B cell (primary cell): ENCODE measurements at regions not wholly inside any gene's neighbourhood (a gene's known extent, or its start where the extent isn't known, plus 50 kb on each side); places are given as distances from the start of the nearest gene placed in this dataset.

Experiments
- ATAC-seq: fragments of 200-7000 bp; cut with Tn5 transposase; one replicate; pipeline ENCODE4 v1.10.0; 2021; ENCODE audit warnings: low read depth, mild to moderate bottlenecking, moderate number of reproducible peaks, moderate library complexity
- CTCF ChIA-PET: fragments of 350-600 bp; sonication (Branson Sonifier 250); formaldehyde crosslinking; loops from one replicate; lab custom pipeline; 2021; ENCODE audit warnings: antibody characterized with exemption, inconsistent platforms; lab: Charles Lee
- POLR2A ChIA-PET: fragments of 350-600 bp; sonication (Branson Sonifier 250); formaldehyde crosslinking; loops from one replicate; lab custom pipeline; 2021; ENCODE audit warnings: antibody characterized with exemption; lab: Charles Lee
- DNase-seq: peaks from one replicate; pipeline ENCODE4 v3.0.0; 2013
- H2AFZ ChIP-seq: 2 replicates; pipeline ENCODE4 v1.6.1; 2012; ENCODE audit warnings: mild to moderate bottlenecking, low read depth, low read length; ENCODE audit not compliant: insufficient read depth, poor library complexity, severe bottlenecking
- H3K27ac ChIP-seq, 2 donors: 1 replicate in 1 of 2; 2 replicates in 1 of 2; pipeline ENCODE4 v1.5.1; 2012 to 2013; ENCODE audit warnings: low read length in 2 of 2, mild to moderate bottlenecking in 2 of 2, moderate library complexity in 1 of 2
- H3K27me3 ChIP-seq, 4 experiments: fragments of 200-600 bp in 1 of 4; sonication (generic) in 1 of 4; replicated peaks in 1 of 4; 1 replicate in 2 of 4; 2 replicates in 2 of 4; pipeline versions ENCODE4 v1.6.1 to v1.7.0; 2013 to 2016; ENCODE audit warnings: low read length in 3 of 4, mild to moderate bottlenecking in 2 of 4, mixed read lengths in 1 of 4, moderate library complexity in 1 of 4; ENCODE audit not compliant: insufficient read depth in 4 of 4, control insufficient read depth in 3 of 4; ENCODE audit errors: control extremely low read depth in 1 of 4
- H3K36me3 ChIP-seq, 2 experiments: replicated peaks in 1 of 2; 1 replicate in 1 of 2; 2 replicates in 1 of 2; pipeline versions ENCODE4 v1.6.1 to v1.7.1; 2013; ENCODE audit warnings: low read length in 1 of 2; ENCODE audit not compliant: insufficient read depth in 2 of 2, control insufficient read depth in 1 of 2; ENCODE audit errors: control extremely low read depth in 1 of 2, extremely low read depth in 1 of 2
- H3K4me1 ChIP-seq, 2 donors: fragments of 200-600 bp in 1 of 2; sonication (generic) in 1 of 2; 1 replicate in 1 of 2; 2 replicates in 1 of 2; pipeline versions ENCODE4 v1.5.1 to v1.6.1; 2013 to 2017; ENCODE audit warnings: low read length in 2 of 2; ENCODE audit not compliant: control insufficient read depth in 2 of 2, insufficient read depth in 2 of 2
- H3K4me2 ChIP-seq: replicated peaks from 2 replicates; pipeline ENCODE3; 2012; ENCODE audit warnings: mild to moderate bottlenecking, low read depth, low read length; ENCODE audit not compliant: poor library complexity, severe bottlenecking
- H3K4me3 ChIP-seq, 5 experiments: fragments of 200-600 bp in 1 of 5; sonication (generic) in 1 of 5; 1 replicate in 3 of 5; 2 replicates in 2 of 5; pipeline versions ENCODE4 v1.5.1 to v1.7.0; 2011 to 2016; ENCODE audit warnings: low read length in 4 of 5, mild to moderate bottlenecking in 4 of 5, low read depth in 2 of 5, control low read depth in 1 of 5, moderate library complexity in 1 of 5; ENCODE audit not compliant: insufficient read depth in 1 of 5; ENCODE audit errors: control extremely low read depth in 1 of 5, extremely low read depth in 1 of 5
- H3K79me2 ChIP-seq: fragments of 200-600 bp; sonication (generic); one replicate; pipeline ENCODE4 v1.6.0; 2016; ENCODE audit warnings: low read length; ENCODE audit not compliant: control insufficient read depth, insufficient read depth
- H3K9ac ChIP-seq: fragments of 200-600 bp; sonication (generic); 2 replicates; pipeline ENCODE4 v1.6.1; 2017; ENCODE audit warnings: mild to moderate bottlenecking, low read length, moderate library complexity
- H3K9me3 ChIP-seq, 3 donors: one replicate each; pipeline versions ENCODE4 v1.6.1 to v1.7.1; 2013; ENCODE audit warnings: low read length in 2 of 3; ENCODE audit not compliant: control insufficient read depth in 2 of 3, insufficient read depth in 1 of 3; ENCODE audit errors: control extremely low read depth in 1 of 3
- H4K20me1 ChIP-seq: 2 replicates; pipeline ENCODE4 v1.6.0; 2012; ENCODE audit warnings: mild to moderate bottlenecking, low read length; ENCODE audit not compliant: insufficient read depth, control insufficient read depth, poor library complexity, severe bottlenecking
- H3K27ac Mint-ChIP-seq: one replicate; pipeline ENCODE4 v1.8.0; 2021; ENCODE audit warnings: mixed read lengths
- H3K27me3 Mint-ChIP-seq: one replicate; pipeline ENCODE4 v1.8.0; 2021; ENCODE audit warnings: mixed read lengths
- H3K4me1 Mint-ChIP-seq: one replicate; pipeline ENCODE4 v1.8.0; 2021; ENCODE audit warnings: mixed read lengths
- H3K4me3 Mint-ChIP-seq: one replicate; pipeline ENCODE4 v1.8.0; 2021; ENCODE audit warnings: mixed read lengths
- H3K9me3 Mint-ChIP-seq: one replicate; pipeline ENCODE4 v1.8.0; 2022; ENCODE audit warnings: mixed read lengths; ENCODE audit not compliant: insufficient read depth
- CTCF ChIP-seq: fragments of 200-600 bp; IDR thresholded peaks from one replicate; pipeline ENCODE4 v1.8.0; 2022; ENCODE audit warnings: antibody characterized with exemption, mild to moderate bottlenecking
- EZH2 ChIP-seq: IDR thresholded peaks from 2 replicates; pipeline ENCODE4 v1.6.1; 2012; ENCODE audit warnings: borderline replicate concordance, low read depth, mild to moderate bottlenecking, moderate library complexity, low read length; ENCODE audit not compliant: insufficient read depth, poor library complexity, severe bottlenecking
- WGBS: methylation state at CpG from one replicate; pipeline ENCODE4 v1.1.5; 2013; ENCODE audit warnings: missing lambda C conversion rate; ENCODE audit not compliant: insufficient coverage; 5-methylcytosine and 5-hydroxymethylcytosine counted together
- intact Hi-C: fragments of 100-400 bp; cut with micrococcal nuclease; formaldehyde crosslinking; loops from one replicate; pipeline ENCODE4 v1.10.0; 2022

- ATAC-seq (no peak), DNase-seq (no peak)
- Mint-ChIP-seq H3K9me3 (peaks cover 4% of the 10 kb centered on the region), H3K4me1 (no peaks in the 10 kb centered on the region), H3K27ac (no peak overlapping the region), H3K27me3 (no peaks in the 10 kb centered on the region), H3K4me3 (no peak overlapping the region)
- Histone ChIP-seq H3K9me3 (no peaks in the 10 kb centered on the region), H3K27me3 (no peaks in the 10 kb centered on the region), H3K27ac (no peak overlapping the region), H3K9ac (no peak overlapping the region), H3K4me3 (no peak overlapping the region), H3K4me1 (no peaks in the 10 kb centered on the region), H3K4me2 (no peak overlapping the region), H2AFZ (no peak overlapping the region), H3K36me3 (no peaks in the 10 kb centered on the region), H3K79me2 (no peaks in the 10 kb centered on the region), H4K20me1 (no peaks in the 10 kb centered on the region)
- POLR2A ChIA-PET = no interaction called here
- CTCF ChIA-PET = no interaction called here
- intact Hi-C loops = no loop called here
- TF ChIP-seq CTCF = no peak
- no peak for TF ChIP-seq EZH2
- no CpG with 5 or more reads among the region's 1 CpG for WGBS
These were observed 412.5 kb downstream of the MMUT start for GRCh38 chr6:49050584-49050983.

- no peak for ATAC-seq
- Histone ChIP-seq H3K36me3 (no peaks in the 10 kb centered on the region), H3K27ac (no peak overlapping the region), H3K4me1 (no peaks in the 10 kb centered on the region), H3K4me2 (no peak overlapping the region), H3K79me2 (no peaks in the 10 kb centered on the region), H3K4me3 (no peak overlapping the region), H4K20me1 (no peaks in the 10 kb centered on the region), H3K27me3 (no peaks in the 10 kb centered on the region), H3K9ac (no peak overlapping the region), H3K9me3 (no peaks in the 10 kb centered on the region), H2AFZ (no peak overlapping the region)
- WGBS = no CpG with 5 or more reads among the region's 2 CpGs
- H3K27ac Mint-ChIP-seq = no peak overlapping the region
- TF ChIP-seq EZH2 = no peak
- TF ChIP-seq CTCF = no peak
- no peaks in the 10 kb centered on the region for H3K27me3 Mint-ChIP-seq
- H3K9me3 Mint-ChIP-seq = peaks cover 5% of the 10 kb centered on the region
- intact Hi-C loops = no loop called here
- DNase-seq = no peak
- CTCF ChIA-PET = no interaction called here
- H3K4me1 Mint-ChIP-seq = no peaks in the 10 kb centered on the region
- POLR2A ChIA-PET = no interaction called here
- H3K4me3 Mint-ChIP-seq = no peak overlapping the region
These were observed 424.7 kb downstream of the MMUT start for GRCh38 chr6:49038294-49038822.
